ENCODE measurements at regions not wholly inside any gene's neighbourhood (a gene's known extent, or its start where the extent isn't known, plus 50 kb on each side); places are given as distances from the start of the nearest gene placed in this dataset.
A peak's percentile ranks its signal among the peaks of the same experiment; 100 is the strongest.

DNA sequence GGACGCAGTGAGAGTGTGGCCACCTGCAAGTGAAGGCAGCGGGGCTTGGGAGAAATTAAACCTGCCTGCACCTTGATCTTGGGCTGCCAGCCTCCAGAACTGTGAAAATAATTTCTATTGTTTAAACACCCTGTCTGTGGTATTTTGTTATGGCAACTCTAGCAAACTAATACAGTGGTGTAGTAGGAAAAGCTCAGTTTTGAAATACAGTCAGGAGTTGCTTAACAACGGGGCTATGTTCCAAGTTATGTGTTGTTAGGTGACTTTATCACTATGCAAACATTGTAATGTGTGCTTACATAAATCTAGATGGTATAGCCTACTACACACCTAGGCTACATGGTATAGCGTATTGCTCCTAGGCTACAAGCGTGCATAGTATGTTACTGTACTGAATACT is 93.4 kb upstream of the FN1 start:
- WGBS (ENCODE audit: low lambda C conversion rate) = 90% methylated on average over 5 of the region's 5 CpGs
- no peak for DNase-seq
- Histone ChIP-seq H3K4me1 (ENCODE audit: control insufficient read depth in 1 of 2, insufficient read depth in 2 of 2, low read depth in 1 of 2, low read length in 1 of 2) (peaks cover 0 to 34% of the 10 kb centered on the region in 2 experiments; a peak in 3 of 4 replicates), H3K27ac (ENCODE audit: low read depth in 2 of 2, low read length in 1 of 2) (peak overlapping the region in 1 of 2 experiments; percentile 98; a peak in 2 of 4 replicates), H3K9me2 (no peaks in the 10 kb centered on the region), H3K79me2 (ENCODE audit: insufficient read depth) (no peaks in the 10 kb centered on the region), H4K20me1 (ENCODE audit: insufficient read depth) (no peaks in the 10 kb centered on the region), H3F3A (replicated peaks; ENCODE audit: insufficient read depth) (peaks cover 46% of the 10 kb centered on the region), H3K9ac (peak overlapping the region; percentile 63), H3K4me2 (no peak overlapping the region), H3K9me3 (no peaks in the 10 kb centered on the region), H2AFZ (ENCODE audit: low read depth) (no peak overlapping the region), H3K4me3 (ENCODE audit: low read depth in 2 of 2, low read length in 1 of 2) (no peak overlapping the region), H3K27me3 (ENCODE audit: insufficient read depth) (no peaks in the 10 kb centered on the region), H3K36me3 (replicated peaks in 1 of 2; ENCODE audit: control insufficient read depth in 1 of 2, insufficient read depth in 2 of 2, low read length in 1 of 2) (no peaks in the 10 kb centered on the region)
- no peak for TF ChIP-seq FOXM1 (IDR thresholded peaks at IDR 0.05; ENCODE audit: low read depth)
- TF ChIP-seq GATA2 (CRISPR knock-in tag; IDR thresholded peaks at IDR 0.05) = no peak
- TF ChIP-seq MAX (IDR thresholded peaks at IDR 0.05; ENCODE audit: low read depth) = no peak
- TF ChIP-seq NFIC (IDR thresholded peaks at IDR 0.05; ENCODE audit: borderline replicate concordance) = no peak
- TF ChIP-seq GABPA (IDR thresholded peaks at IDR 0.05; ENCODE audit: low read depth) = no peak
- no peak for TF ChIP-seq MXI1 (IDR thresholded peaks at IDR 0.05; ENCODE audit: low read depth, low read length)
- TF ChIP-seq FOSL2 (IDR thresholded peaks at IDR 0.05; ENCODE audit: borderline replicate concordance, low read depth) = no peak
- TF ChIP-seq NRF1 (IDR thresholded peaks at IDR 0.05; ENCODE audit: low read depth, low read length) = no peak
- TF ChIP-seq, protein P1, sequence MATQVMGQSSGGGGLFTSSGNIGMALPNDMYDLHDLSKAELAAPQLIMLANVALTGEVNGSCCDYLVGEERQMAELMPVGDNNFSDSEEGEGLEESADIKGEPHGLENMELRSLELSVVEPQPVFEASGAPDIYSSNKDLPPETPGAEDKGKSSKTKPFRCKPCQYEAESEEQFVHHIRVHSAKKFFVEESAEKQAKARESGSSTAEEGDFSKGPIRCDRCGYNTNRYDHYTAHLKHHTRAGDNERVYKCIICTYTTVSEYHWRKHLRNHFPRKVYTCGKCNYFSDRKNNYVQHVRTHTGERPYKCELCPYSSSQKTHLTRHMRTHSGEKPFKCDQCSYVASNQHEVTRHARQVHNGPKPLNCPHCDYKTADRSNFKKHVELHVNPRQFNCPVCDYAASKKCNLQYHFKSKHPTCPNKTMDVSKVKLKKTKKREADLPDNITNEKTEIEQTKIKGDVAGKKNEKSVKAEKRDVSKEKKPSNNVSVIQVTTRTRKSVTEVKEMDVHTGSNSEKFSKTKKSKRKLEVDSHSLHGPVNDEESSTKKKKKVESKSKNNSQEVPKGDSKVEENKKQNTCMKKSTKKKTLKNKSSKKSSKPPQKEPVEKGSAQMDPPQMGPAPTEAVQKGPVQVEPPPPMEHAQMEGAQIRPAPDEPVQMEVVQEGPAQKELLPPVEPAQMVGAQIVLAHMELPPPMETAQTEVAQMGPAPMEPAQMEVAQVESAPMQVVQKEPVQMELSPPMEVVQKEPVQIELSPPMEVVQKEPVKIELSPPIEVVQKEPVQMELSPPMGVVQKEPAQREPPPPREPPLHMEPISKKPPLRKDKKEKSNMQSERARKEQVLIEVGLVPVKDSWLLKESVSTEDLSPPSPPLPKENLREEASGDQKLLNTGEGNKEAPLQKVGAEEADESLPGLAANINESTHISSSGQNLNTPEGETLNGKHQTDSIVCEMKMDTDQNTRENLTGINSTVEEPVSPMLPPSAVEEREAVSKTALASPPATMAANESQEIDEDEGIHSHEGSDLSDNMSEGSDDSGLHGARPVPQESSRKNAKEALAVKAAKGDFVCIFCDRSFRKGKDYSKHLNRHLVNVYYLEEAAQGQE (IDR thresholded peaks at IDR 0.05; ENCODE audit: low read depth, low read length) = no peak
- ChIA-PET POLR2A (no interaction called here), CTCF (no interaction called here)

DNA sequence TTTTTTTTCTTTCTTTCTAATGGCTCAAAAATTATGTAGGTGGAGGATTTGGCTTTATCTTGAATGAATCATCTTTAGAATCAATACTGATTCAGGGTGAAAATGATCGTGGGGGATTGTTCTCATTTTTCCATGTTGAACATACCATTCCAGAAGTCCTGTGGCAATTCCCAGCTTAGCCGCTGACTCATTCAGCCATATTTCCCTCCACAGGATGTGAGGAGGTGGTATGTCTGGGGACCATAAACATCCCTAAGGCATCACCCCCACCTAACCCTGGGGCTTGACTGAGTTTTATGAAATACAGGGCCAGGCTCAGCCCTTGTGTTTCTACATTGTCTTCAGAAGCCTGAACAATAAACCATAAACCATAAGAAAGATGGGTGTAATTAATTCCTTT is 92.7 kb upstream of the FN1 start:
- Histone ChIP-seq H3K4me3 (ENCODE audit: low read depth in 2 of 2, low read length in 1 of 2) (no peak overlapping the region), H3F3A (replicated peaks; ENCODE audit: insufficient read depth) (peaks cover 46% of the 10 kb centered on the region), H3K4me2 (no peak overlapping the region), H3K9ac (peak overlapping the region; percentile 63), H3K9me2 (no peaks in the 10 kb centered on the region), H3K9me3 (no peaks in the 10 kb centered on the region), H3K27ac (ENCODE audit: low read depth in 2 of 2, low read length in 1 of 2) (peak overlapping the region in 1 of 2 experiments; percentile 98; a peak in 3 of 4 replicates), H3K27me3 (ENCODE audit: insufficient read depth) (no peaks in the 10 kb centered on the region), H3K4me1 (ENCODE audit: control insufficient read depth in 1 of 2, insufficient read depth in 2 of 2, low read depth in 1 of 2, low read length in 1 of 2) (peaks cover 0 to 34% of the 10 kb centered on the region in 2 experiments; a peak in 3 of 4 replicates), H3K36me3 (replicated peaks in 1 of 2; ENCODE audit: control insufficient read depth in 1 of 2, insufficient read depth in 2 of 2, low read length in 1 of 2) (no peaks in the 10 kb centered on the region), H4K20me1 (ENCODE audit: insufficient read depth) (no peaks in the 10 kb centered on the region), H2AFZ (ENCODE audit: low read depth) (no peak overlapping the region), H3K79me2 (ENCODE audit: insufficient read depth) (no peaks in the 10 kb centered on the region)
- WGBS (ENCODE audit: low lambda C conversion rate) = 9% methylated on average over 2 of the region's 2 CpGs
- POLR2A ChIA-PET = no interaction called here
- CTCF ChIA-PET = no interaction called here
- no peak for DNase-seq
- peak; percentile 59; the same call in 1 of the 2 replicates for TF ChIP-seq POLR2AphosphoS5 (IDR thresholded peaks at IDR 0.05; ENCODE audit: low read depth, low read length)
- TF ChIP-seq, protein P1 (IDR thresholded peaks at IDR 0.05; ENCODE audit: low read depth, low read length) = peak; percentile 60; the same call in 1 of the 2 replicates
- TF ChIP-seq ELF1 (IDR thresholded peaks at IDR 0.05) = peak; percentile 9; the same call in 1 of the 2 replicates
- TF ChIP-seq EP300 (IDR thresholded peaks at IDR 0.05; ENCODE audit: borderline replicate concordance in 1 of 2, low read depth in 1 of 2, low read length in 1 of 2) = peak; percentile 31 to 94; a peak in 3 of 4 replicates
- TF ChIP-seq NFIC (IDR thresholded peaks at IDR 0.05; ENCODE audit: borderline replicate concordance) = peak; percentile 72; the same call in 1 of the 2 replicates
- peak; percentile 52; the same call in 1 of the 2 replicates for TF ChIP-seq RXRA (IDR thresholded peaks at IDR 0.05; ENCODE audit: borderline replicate concordance, low read depth)
- TF ChIP-seq TCF12 (IDR thresholded peaks at IDR 0.05) = peak; percentile 89
- TF ChIP-seq MAX (IDR thresholded peaks at IDR 0.05; ENCODE audit: low read depth) = 0 out of 2 replicates have a peak, but pooled peaks have one; percentile 17
- TF ChIP-seq SIN3A (IDR thresholded peaks at IDR 0.05; ENCODE audit: borderline replicate concordance, low read depth, low read length) = no peak
- no peak for TF ChIP-seq IRF3 (IDR thresholded peaks at IDR 0.05; ENCODE audit: low read depth, low read length)
- TF ChIP-seq TEAD4 (IDR thresholded peaks at IDR 0.05; ENCODE audit: borderline replicate concordance, insufficient read depth) = peak; percentile 82
- peak; percentile 87 for TF ChIP-seq MEF2A (IDR thresholded peaks at IDR 0.05; ENCODE audit: borderline replicate concordance, low read depth)
- 0 out of 2 replicates have a peak, but pooled peaks have one; percentile 46 for TF ChIP-seq YY1 (IDR thresholded peaks at IDR 0.05; ENCODE audit: low read depth)

All from SK-N-SH (cell line).